Left lung (tissue), 4 donors: ENCODE measurements at regions not wholly inside any gene's neighbourhood (a gene's known extent, or its start where the extent isn't known, plus 50 kb on each side); places are given as distances from the start of the nearest gene placed in this dataset.

Experiments
- ATAC-seq: fragments of 200-7000 bp; cut with Tn5 transposase; one replicate; pipeline ENCODE4 v1.9.1; 2020; ENCODE audit warnings: moderate library complexity
- DNase-seq, 4 donors: peaks; one replicate each; pipeline ENCODE4 v3.0.0-alpha.2; 2013 to 2020
- H3K27ac ChIP-seq, 2 donors: fragments of 200-600 bp; sonication (generic) in 1 of 2; one replicate each; pipeline versions ENCODE4 v1.5.0 to v1.8.0; 2020 to 2021
- H3K27me3 ChIP-seq, 2 donors: fragments of 200-600 bp; sonication (generic) in 1 of 2; one replicate each; pipeline versions ENCODE4 v1.5.0 to v1.8.0; 2020 to 2021
- H3K36me3 ChIP-seq, 2 donors: fragments of 200-600 bp; sonication (generic) in 1 of 2; one replicate each; pipeline versions ENCODE4 v1.5.0 to v1.8.0; 2020 to 2021
- H3K4me1 ChIP-seq, 2 donors: fragments of 200-600 bp; one replicate each; pipeline ENCODE4 v1.8.0; 2021
- H3K4me3 ChIP-seq, 2 donors: fragments of 200-600 bp; sonication (generic) in 1 of 2; one replicate each; pipeline versions ENCODE4 v1.5.0 to v1.8.0; 2020 to 2021; ENCODE audit warnings: mild to moderate bottlenecking in 1 of 2
- H3K9me3 ChIP-seq, 2 donors: fragments of 200-600 bp; sonication (generic) in 1 of 2; one replicate each; pipeline versions ENCODE4 v1.5.0 to v1.8.0; 2020 to 2021
- CTCF ChIP-seq, 2 donors: fragments of 200-600 bp; sonication (generic) in 1 of 2; IDR thresholded peaks; one replicate each; pipeline versions ENCODE4 v1.5.0 to v1.8.0; 2021; ENCODE audit warnings: antibody characterized with exemption in 2 of 2
- intact Hi-C, 2 donors: fragments of 100-400 bp; cut with DNase I; formaldehyde crosslinking; loops; one replicate each; pipeline versions ENCODE4 v1.11.2 to v1.14.2; 2022
- donor health status: DM: no; HTN: yes; CAD: no.
- donor health status: DM: no; HTN: no; CAD: no.

DNA sequence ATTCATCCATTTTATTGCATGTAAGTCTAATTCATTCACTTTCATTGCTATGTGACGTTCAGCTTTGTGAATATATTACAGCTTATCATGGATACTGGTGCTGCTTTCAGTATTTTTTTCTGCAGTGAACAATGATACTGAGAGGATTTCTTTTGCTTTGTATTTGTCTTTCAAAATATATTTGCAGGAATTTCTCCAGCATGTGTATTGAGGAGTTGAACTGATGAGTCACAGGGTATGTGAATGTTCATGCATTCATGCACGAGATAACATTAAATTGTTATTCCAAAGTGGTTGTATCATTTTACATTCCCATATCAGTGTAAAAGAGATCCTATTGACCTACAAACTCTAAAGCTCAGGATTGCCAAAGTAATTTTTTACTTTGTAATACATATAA is 283.8 kb upstream of the ARSJ start:
- no peaks in the 10 kb centered on the region for H3K36me3 ChIP-seq
- no peaks in the 10 kb centered on the region for H3K27me3 ChIP-seq
- H3K27ac ChIP-seq: no peak overlapping the region
- no peaks in the 10 kb centered on the region for H3K4me1 ChIP-seq
- no peak for DNase-seq
- H3K4me3 ChIP-seq: no peak overlapping the region
- H3K9me3 ChIP-seq: no peaks in the 10 kb centered on the region
- no peak for ATAC-seq
- intact Hi-C loops: no loop called here
- TF ChIP-seq CTCF (IDR thresholded peaks at IDR 0.05): no peak

DNA sequence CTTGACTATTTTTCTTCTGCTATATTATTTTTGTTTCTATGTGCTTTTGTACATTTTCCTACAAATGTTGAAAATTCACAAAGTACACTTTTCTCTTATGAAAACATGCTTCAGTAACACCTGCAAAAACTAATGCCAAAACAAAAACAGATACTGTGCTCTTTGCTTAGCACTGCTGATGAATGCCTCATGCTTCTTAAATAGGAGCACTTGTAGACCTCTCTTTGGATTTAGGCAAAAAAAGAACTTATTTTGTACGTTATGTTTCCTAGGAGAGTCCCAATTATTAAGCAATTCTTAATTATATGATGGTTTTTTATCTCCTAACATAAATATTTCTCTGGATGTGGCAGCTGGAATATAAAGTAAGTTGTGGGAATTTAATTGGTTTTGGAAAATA is 285.0 kb upstream of the ARSJ start:
- intact Hi-C loops: no loop called here
- Histone ChIP-seq H3K36me3 (no peaks in the 10 kb centered on the region), H3K27ac (no peak overlapping the region), H3K4me3 (no peak overlapping the region), H3K4me1 (no peaks in the 10 kb centered on the region), H3K27me3 (no peaks in the 10 kb centered on the region), H3K9me3 (no peaks in the 10 kb centered on the region)
- ATAC-seq: no peak
- TF ChIP-seq CTCF (IDR thresholded peaks at IDR 0.05): no peak
- DNase-seq: no peak

GRCh38 chr4:114264877-114265291 is 285.4 kb upstream of the ARSJ start:
- H3K4me1 ChIP-seq: no peaks in the 10 kb centered on the region
- no peak overlapping the region for H3K4me3 ChIP-seq
- no peak for TF ChIP-seq CTCF (IDR thresholded peaks at IDR 0.05)
- no peak overlapping the region for H3K27ac ChIP-seq
- no peaks in the 10 kb centered on the region for H3K27me3 ChIP-seq
- DNase-seq (no peak), ATAC-seq (no peak)
- intact Hi-C loops: no loop called here
- H3K9me3 ChIP-seq: no peaks in the 10 kb centered on the region
- no peaks in the 10 kb centered on the region for H3K36me3 ChIP-seq

GRCh38 chr4:114265342-114265741 is 285.9 kb upstream of the ARSJ start:
- H3K36me3 ChIP-seq: no peaks in the 10 kb centered on the region
- no peak for TF ChIP-seq CTCF (IDR thresholded peaks at IDR 0.05)
- intact Hi-C loops: no loop called here
- no peak for DNase-seq
- H3K27me3 ChIP-seq: no peaks in the 10 kb centered on the region
- no peaks in the 10 kb centered on the region for H3K4me1 ChIP-seq
- no peaks in the 10 kb centered on the region for H3K9me3 ChIP-seq
- no peak for ATAC-seq
- H3K27ac ChIP-seq: no peak overlapping the region
- H3K4me3 ChIP-seq: no peak overlapping the region

- Histone ChIP-seq H3K27me3 (no peaks in the 10 kb centered on the region), H3K36me3 (no peaks in the 10 kb centered on the region), H3K9me3 (no peaks in the 10 kb centered on the region), H3K4me1 (no peaks in the 10 kb centered on the region), H3K4me3 (no peak overlapping the region), H3K27ac (no peak overlapping the region)
- no peak for TF ChIP-seq CTCF (IDR thresholded peaks at IDR 0.05)
- intact Hi-C loops: no loop called here
- DNase-seq (no peak), ATAC-seq (no peak)
Observed at GRCh38 chr4:114267976-114268375, 288.5 kb upstream of the ARSJ start.
